ENCODE measurements at regions not wholly inside any gene's neighbourhood (a gene's known extent, or its start where the extent isn't known, plus 50 kb on each side); places are given as distances from the start of the nearest gene placed in this dataset.

DNA sequence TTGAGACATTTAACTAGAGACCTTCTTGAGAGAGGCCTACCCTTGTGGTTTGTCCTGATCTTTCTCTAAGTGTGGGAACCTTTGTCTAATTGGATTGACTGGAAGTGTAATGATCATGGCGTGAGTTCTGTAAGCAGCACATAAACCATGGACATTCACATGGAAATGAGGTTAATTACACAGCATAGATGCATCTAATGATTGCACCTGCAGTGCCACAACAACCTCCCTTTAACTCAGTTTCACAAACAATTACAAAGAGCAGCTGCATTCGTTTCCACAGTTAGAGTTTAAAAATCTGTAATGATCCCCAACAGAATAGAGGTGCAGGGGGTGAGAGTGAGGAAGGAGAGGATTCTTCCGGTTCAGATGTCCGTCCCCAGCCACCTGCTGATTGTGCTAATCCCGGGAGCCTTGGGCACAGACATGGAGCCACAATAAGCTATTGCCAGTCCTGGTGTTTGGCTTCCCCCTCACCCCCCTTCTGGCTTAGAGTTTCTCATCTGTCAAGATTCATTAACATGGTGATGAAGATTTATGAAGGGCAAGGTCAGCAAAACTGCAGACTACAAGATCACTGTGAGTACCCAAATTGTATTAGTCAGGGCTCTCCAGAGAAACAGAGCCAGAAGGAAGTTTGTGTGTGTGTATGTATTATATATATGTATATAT, 659.2 kb upstream of the SOX9 start:
- TF ChIP-seq CTCF (IDR thresholded peaks at IDR 0.05; ENCODE audit: borderline replicate concordance, extremely low read depth, insufficient read depth): no peak
- Histone ChIP-seq H3K36me3 (ENCODE audit: control insufficient read depth in 2 of 3, insufficient read depth in 3 of 3, low read length in 3 of 3) (no peaks in the 10 kb centered on the region), H3K9ac (ENCODE audit: low read length in 3 of 3) (no peak overlapping the region), H3K4me1 (ENCODE audit: control insufficient read depth in 2 of 3, insufficient read depth in 2 of 3, low read depth in 1 of 3, low read length in 3 of 3) (no peaks in the 10 kb centered on the region), H3K27me3 (ENCODE audit: control insufficient read depth, insufficient read depth, low read length) (no peaks in the 10 kb centered on the region), H3K9me3 (ENCODE audit: control insufficient read depth in 2 of 3, insufficient read depth in 1 of 3, low read length in 3 of 3) (no peaks in the 10 kb centered on the region), H3K4me3 (ENCODE audit: low read length in 3 of 3) (no peak overlapping the region), H3K27ac (ENCODE audit: low read depth in 2 of 2, low read length in 2 of 2) (no peak overlapping the region)
- intact Hi-C loops (cut with DNase I): no loop called here
- FAIRE-seq (no peak), DNase-seq (no peak)

DNA sequence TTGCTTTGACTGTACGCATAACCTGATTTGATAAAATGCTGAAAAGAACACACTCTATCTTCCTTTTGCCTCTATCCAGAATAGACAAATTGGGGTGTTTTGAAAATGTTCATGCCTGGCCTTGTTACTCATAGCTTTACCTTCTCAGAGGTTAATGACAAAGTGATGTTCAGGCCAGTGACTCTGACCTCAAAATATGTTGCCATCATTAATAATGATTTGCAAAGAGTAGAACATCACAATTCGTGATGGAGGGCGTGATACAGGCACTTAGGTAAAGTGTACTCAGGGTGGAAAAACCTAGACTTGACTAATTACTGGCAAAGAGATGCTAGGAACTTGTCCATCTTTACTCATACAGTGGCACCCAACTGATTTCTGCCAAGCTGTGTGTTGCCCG, 656.6 kb upstream of the SOX9 start:
- no peak for DNase-seq
- no peak for FAIRE-seq
- intact Hi-C loops (cut with DNase I): no loop called here

GRCh38 chr17:71464751-71465150, 656.1 kb upstream of the SOX9 start:
- TF ChIP-seq CTCF (IDR thresholded peaks at IDR 0.05; ENCODE audit: borderline replicate concordance, extremely low read depth, insufficient read depth): no peak
- no peak overlapping the region for H3K27ac ChIP-seq (ENCODE audit: low read depth in 2 of 2, low read length in 2 of 2)
- H3K4me1 ChIP-seq (ENCODE audit: control insufficient read depth in 2 of 3, insufficient read depth in 2 of 3, low read depth in 1 of 3, low read length in 3 of 3): no peaks in the 10 kb centered on the region
- no peak overlapping the region for H3K9ac ChIP-seq (ENCODE audit: low read length in 3 of 3)
- DNase-seq: no peak
- H3K4me3 ChIP-seq (ENCODE audit: low read length in 3 of 3): no peak overlapping the region
- H3K27me3 ChIP-seq (ENCODE audit: control insufficient read depth, insufficient read depth, low read length): no peaks in the 10 kb centered on the region
- H3K36me3 ChIP-seq (ENCODE audit: control insufficient read depth in 2 of 3, insufficient read depth in 3 of 3, low read length in 3 of 3): no peaks in the 10 kb centered on the region
- no peak for FAIRE-seq
- no peaks in the 10 kb centered on the region for H3K9me3 ChIP-seq (ENCODE audit: control insufficient read depth in 2 of 3, insufficient read depth in 1 of 3, low read length in 3 of 3)
- intact Hi-C loops (cut with DNase I): no loop called here

More for the DNA sequence above, 656.6 kb upstream of the SOX9 start:
- no peaks in the 10 kb centered on the region for H3K4me1 ChIP-seq (ENCODE audit: control insufficient read depth in 2 of 3, insufficient read depth in 2 of 3, low read depth in 1 of 3, low read length in 3 of 3)
- no peaks in the 10 kb centered on the region for H3K9me3 ChIP-seq (ENCODE audit: control insufficient read depth in 2 of 3, insufficient read depth in 1 of 3, low read length in 3 of 3)
- TF ChIP-seq CTCF (IDR thresholded peaks at IDR 0.05; ENCODE audit: borderline replicate concordance, extremely low read depth, insufficient read depth): no peak
- no peak overlapping the region for H3K9ac ChIP-seq (ENCODE audit: low read length in 3 of 3)
- H3K36me3 ChIP-seq (ENCODE audit: control insufficient read depth in 2 of 3, insufficient read depth in 3 of 3, low read length in 3 of 3): no peaks in the 10 kb centered on the region
- no peak overlapping the region for H3K27ac ChIP-seq (ENCODE audit: low read depth in 2 of 2, low read length in 2 of 2)
- no peaks in the 10 kb centered on the region for H3K27me3 ChIP-seq (ENCODE audit: control insufficient read depth, insufficient read depth, low read length)
- no peak overlapping the region for H3K4me3 ChIP-seq (ENCODE audit: low read length in 3 of 3)

- no peak overlapping the region for H3K9ac ChIP-seq (ENCODE audit: low read length in 3 of 3)
- no peak overlapping the region for H3K27ac ChIP-seq (ENCODE audit: low read depth in 2 of 2, low read length in 2 of 2)
- H3K9me3 ChIP-seq (ENCODE audit: control insufficient read depth in 2 of 3, insufficient read depth in 1 of 3, low read length in 3 of 3): no peaks in the 10 kb centered on the region
- intact Hi-C loops (cut with DNase I): no loop called here
- no peak overlapping the region for H3K4me3 ChIP-seq (ENCODE audit: low read length in 3 of 3)
- H3K27me3 ChIP-seq (ENCODE audit: control insufficient read depth, insufficient read depth, low read length): no peaks in the 10 kb centered on the region
- no peak for FAIRE-seq
- TF ChIP-seq CTCF (IDR thresholded peaks at IDR 0.05; ENCODE audit: borderline replicate concordance, extremely low read depth, insufficient read depth): no peak
- no peak for DNase-seq
- no peaks in the 10 kb centered on the region for H3K4me1 ChIP-seq (ENCODE audit: control insufficient read depth in 2 of 3, insufficient read depth in 2 of 3, low read depth in 1 of 3, low read length in 3 of 3)
- H3K36me3 ChIP-seq (ENCODE audit: control insufficient read depth in 2 of 3, insufficient read depth in 3 of 3, low read length in 3 of 3): no peaks in the 10 kb centered on the region
Measured at GRCh38 chr17:71467719-71468118, 653.1 kb upstream of the SOX9 start.

Data from kidney (tissue), 13 donors.